ENCODE measurements at regions not wholly inside any gene's neighbourhood (a gene's known extent, or its start where the extent isn't known, plus 50 kb on each side); places are given as distances from the start of the nearest gene placed in this dataset.

DNA sequence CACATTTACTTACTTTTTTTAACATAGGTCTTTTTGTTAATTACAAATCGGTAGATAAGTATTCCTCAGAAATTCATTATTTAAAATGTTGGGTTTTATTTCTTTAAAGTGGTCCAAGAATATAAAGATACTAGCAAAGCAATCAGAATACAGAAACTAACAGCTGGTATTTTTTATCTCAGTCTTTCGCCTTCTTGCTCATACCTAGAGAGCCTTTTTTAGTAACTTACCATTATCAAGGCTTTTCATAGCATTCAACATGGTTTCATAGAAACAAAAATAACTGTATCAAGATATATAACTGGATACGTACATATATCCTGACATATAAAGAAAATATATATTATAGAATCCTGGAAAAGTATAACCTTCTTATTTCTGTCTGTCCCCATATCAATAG is 227.8 kb upstream of the MIR17HG start:
- peaks cover 0 to 2% of the 10 kb centered on the region in 2 donors for H3K9me3 Mint-ChIP-seq
- no peaks in the 10 kb centered on the region for H3K36me3 Mint-ChIP-seq (ENCODE audit: insufficient read depth in 2 of 2)
- no peaks in the 10 kb centered on the region for H3K4me1 Mint-ChIP-seq (ENCODE audit: low read depth)
- no peak for ATAC-seq (replicated peaks in 1 of 2)
- DNase-seq = no peak
- H3K4me3 Mint-ChIP-seq = no peak overlapping the region
- no peaks in the 10 kb centered on the region for H3K27me3 Mint-ChIP-seq (ENCODE audit: low read depth)
- H3K27ac Mint-ChIP-seq = no peak overlapping the region

- H3K27me3 Mint-ChIP-seq (ENCODE audit: low read depth) = no peaks in the 10 kb centered on the region
- H3K36me3 Mint-ChIP-seq (ENCODE audit: insufficient read depth in 2 of 2) = no peaks in the 10 kb centered on the region
- DNase-seq (no peak), ATAC-seq (replicated peaks in 1 of 2) (no peak)
- peaks cover 2% of the 10 kb centered on the region for H3K4me1 Mint-ChIP-seq (ENCODE audit: low read depth)
- no peak overlapping the region for H3K27ac Mint-ChIP-seq
- H3K9me3 Mint-ChIP-seq = no peaks in the 10 kb centered on the region
- no peak overlapping the region for H3K4me3 Mint-ChIP-seq
Measured at GRCh38 chr13:91122766-91123165, 224.7 kb upstream of the MIR17HG start.

DNA sequence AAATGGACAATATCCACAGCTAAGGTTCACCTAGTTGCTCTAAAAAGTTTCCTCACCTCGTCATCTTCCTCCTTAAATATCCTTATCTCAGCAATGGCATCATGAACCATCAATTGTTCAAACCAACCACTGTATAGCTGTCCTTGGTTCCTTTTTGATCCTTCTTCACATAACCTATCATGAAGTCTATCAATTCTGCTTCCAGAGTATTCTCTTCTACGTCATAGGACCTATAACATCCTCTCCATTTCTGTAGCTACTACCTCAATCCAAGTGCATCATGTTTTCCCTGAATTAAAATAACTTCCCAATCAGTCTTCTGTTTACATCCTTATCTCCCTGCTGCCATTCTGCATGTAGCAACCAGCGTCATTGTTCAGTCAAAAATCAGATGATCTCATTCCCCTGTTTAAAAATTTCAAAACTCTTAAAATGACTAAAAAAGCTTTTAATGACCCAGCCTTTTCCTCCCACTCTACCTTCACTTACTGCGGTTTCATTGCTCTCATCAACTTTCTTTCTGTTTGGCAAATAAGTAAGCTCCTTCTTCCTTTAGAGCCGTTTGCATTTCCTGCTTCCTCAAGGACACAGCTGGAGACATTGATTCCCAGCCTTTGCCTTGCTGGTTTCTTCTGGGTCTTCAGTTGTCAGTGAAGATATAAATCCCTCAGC is 223.9 kb upstream of the MIR17HG start:
- Mint-ChIP-seq H3K27ac (no peak overlapping the region), H3K27me3 (ENCODE audit: low read depth) (no peaks in the 10 kb centered on the region), H3K4me3 (no peak overlapping the region), H3K9me3 (no peaks in the 10 kb centered on the region), H3K36me3 (ENCODE audit: insufficient read depth in 2 of 2) (no peaks in the 10 kb centered on the region), H3K4me1 (ENCODE audit: low read depth) (peaks cover 7% of the 10 kb centered on the region)
- ATAC-seq (replicated peaks in 1 of 2) (peak in 1 of 2 donors; percentile 55), DNase-seq (no peak)

DNA sequence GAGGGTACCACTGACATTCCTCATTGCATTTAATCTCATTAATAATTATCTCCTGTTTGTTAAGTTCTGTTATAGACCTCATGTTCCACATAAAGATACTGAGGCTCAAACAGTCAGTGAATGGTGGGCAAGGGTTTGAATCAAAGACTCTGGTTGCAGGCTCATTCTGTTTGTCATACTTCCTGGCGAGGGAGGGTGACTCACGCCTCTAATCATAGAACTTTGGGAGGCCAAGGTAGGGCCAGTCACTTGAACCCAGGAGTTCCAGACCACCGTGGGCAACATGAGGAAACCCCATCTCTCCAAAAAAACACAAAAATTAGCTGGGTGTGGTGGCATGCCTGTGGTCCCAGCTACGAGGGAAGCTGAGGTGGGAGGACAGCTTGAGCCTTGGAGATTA is 220.7 kb upstream of the MIR17HG start:
- peak; percentile 51 to 69 for ATAC-seq (replicated peaks in 1 of 2)
- DNase-seq = no peak
- Mint-ChIP-seq H3K36me3 (ENCODE audit: insufficient read depth in 2 of 2) (no peaks in the 10 kb centered on the region), H3K9me3 (no peaks in the 10 kb centered on the region), H3K27me3 (ENCODE audit: low read depth) (no peaks in the 10 kb centered on the region), H3K4me3 (no peak overlapping the region), H3K27ac (no peak overlapping the region), H3K4me1 (ENCODE audit: low read depth) (peaks cover 7% of the 10 kb centered on the region)

DNA sequence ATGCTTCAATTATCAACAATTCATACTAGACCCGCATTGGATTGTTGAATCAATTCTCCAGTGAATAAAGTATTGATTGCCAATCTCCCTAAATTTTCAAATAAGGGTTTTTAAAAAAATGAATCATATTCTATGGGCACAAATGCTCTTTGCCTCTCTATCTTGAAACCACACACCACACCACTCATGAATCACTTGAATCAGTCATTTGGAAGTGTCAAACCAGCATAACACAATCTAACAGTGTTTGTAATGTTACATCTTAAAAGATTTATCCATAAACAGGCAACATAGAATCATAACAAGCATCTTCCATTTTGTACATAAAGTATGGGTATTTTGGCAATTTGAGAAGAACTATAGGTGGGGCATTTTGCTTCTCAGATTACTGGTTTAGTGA is 219.5 kb upstream of the MIR17HG start:
- H3K9me3 Mint-ChIP-seq = no peaks in the 10 kb centered on the region
- no peaks in the 10 kb centered on the region for H3K27me3 Mint-ChIP-seq (ENCODE audit: low read depth)
- H3K36me3 Mint-ChIP-seq (ENCODE audit: insufficient read depth in 2 of 2) = no peaks in the 10 kb centered on the region
- H3K4me1 Mint-ChIP-seq (ENCODE audit: low read depth) = peaks cover 7% of the 10 kb centered on the region
- no peak overlapping the region for H3K27ac Mint-ChIP-seq
- no peak overlapping the region for H3K4me3 Mint-ChIP-seq
- ATAC-seq (replicated peaks in 1 of 2) (peak in 1 of 2 donors; percentile 70), DNase-seq (no peak)

- no peak for DNase-seq
- H3K36me3 Mint-ChIP-seq (ENCODE audit: insufficient read depth in 2 of 2) = no peaks in the 10 kb centered on the region
- peaks cover 7% of the 10 kb centered on the region for H3K4me1 Mint-ChIP-seq (ENCODE audit: low read depth)
- H3K27ac Mint-ChIP-seq = no peak overlapping the region
- no peak for ATAC-seq (replicated peaks in 1 of 2)
- no peaks in the 10 kb centered on the region for H3K27me3 Mint-ChIP-seq (ENCODE audit: low read depth)
- no peak overlapping the region for H3K4me3 Mint-ChIP-seq
- H3K9me3 Mint-ChIP-seq = no peaks in the 10 kb centered on the region
Measured at GRCh38 chr13:91132381-91132780, 215.1 kb upstream of the MIR17HG start.

DNA sequence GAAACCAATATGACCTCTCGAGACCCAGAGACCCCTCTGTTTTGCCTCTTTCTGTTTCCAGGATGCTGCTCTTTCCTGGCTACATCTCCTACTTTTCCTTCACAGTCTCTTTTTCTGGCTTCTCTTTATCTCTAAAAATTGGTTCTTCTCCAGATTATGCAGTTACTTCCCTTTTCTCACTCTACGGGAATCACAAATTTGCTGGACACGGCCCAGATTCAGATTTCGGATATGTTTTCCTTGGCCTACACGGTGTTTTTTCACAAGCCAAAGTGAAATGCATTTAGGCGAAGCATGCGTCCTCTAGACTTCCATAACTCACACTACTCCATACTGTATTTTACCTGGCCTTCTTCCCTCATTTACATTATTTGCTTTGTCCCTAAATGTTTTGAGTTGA is 214.7 kb upstream of the MIR17HG start:
- DNase-seq (no peak), ATAC-seq (replicated peaks in 1 of 2) (no peak)
- no peaks in the 10 kb centered on the region for H3K27me3 Mint-ChIP-seq (ENCODE audit: low read depth)
- peaks cover 5% of the 10 kb centered on the region for H3K4me1 Mint-ChIP-seq (ENCODE audit: low read depth)
- H3K4me3 Mint-ChIP-seq = no peak overlapping the region
- H3K27ac Mint-ChIP-seq = no peak overlapping the region
- no peaks in the 10 kb centered on the region for H3K36me3 Mint-ChIP-seq (ENCODE audit: insufficient read depth in 2 of 2)
- no peaks in the 10 kb centered on the region for H3K9me3 Mint-ChIP-seq

DNA sequence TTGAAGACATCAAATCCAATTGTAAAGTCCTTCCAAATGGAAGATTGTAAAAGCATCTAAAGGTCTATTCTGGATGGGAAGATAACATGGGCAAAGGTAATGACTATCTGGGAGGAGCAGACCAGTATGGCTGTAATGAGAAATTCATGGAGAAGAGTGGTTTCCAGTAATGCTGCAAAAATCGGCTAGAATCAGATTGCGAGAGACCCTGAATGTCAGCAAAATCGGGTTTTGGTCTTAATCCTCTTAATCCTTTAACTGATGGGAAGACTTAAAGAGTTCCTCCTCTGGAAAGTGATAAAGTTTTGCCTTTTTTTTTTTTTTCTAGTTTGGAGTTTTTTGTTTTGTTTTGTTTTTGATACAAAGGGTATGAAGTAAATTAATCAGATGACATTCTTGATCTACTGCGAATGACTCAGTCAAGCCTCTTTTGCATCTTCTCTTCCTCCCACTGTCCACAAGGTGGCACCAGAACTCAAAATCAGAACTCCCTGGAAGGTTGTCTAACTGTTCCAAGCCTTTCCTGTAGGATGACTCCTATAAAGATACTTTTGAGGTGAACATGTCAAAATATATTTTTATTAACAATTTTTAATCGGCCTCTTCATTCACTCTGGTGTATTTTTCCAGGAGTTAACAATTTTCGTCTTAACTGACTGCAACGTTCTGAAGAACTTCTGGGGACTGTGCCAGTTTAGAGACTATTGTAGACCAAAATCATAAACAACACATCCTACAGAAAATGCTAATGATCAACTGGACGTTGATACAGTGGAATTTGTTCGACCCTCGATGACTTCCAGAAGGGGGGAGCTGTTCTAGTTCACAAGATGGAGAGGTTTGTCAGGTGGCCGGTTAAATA is 213.3 kb upstream of the MIR17HG start:
- Mint-ChIP-seq H3K9me3 (no peaks in the 10 kb centered on the region), H3K27me3 (ENCODE audit: low read depth) (no peaks in the 10 kb centered on the region), H3K27ac (no peak overlapping the region), H3K36me3 (ENCODE audit: insufficient read depth in 2 of 2) (no peaks in the 10 kb centered on the region), H3K4me1 (ENCODE audit: low read depth) (no peaks in the 10 kb centered on the region), H3K4me3 (no peak overlapping the region)
- ATAC-seq (replicated peaks in 1 of 2) (peak; percentile 37 to 39), DNase-seq (peak; percentile 21 to 26)

- no peaks in the 10 kb centered on the region for H3K4me1 Mint-ChIP-seq (ENCODE audit: low read depth)
- H3K9me3 Mint-ChIP-seq = no peaks in the 10 kb centered on the region
- H3K27me3 Mint-ChIP-seq (ENCODE audit: low read depth) = no peaks in the 10 kb centered on the region
- H3K36me3 Mint-ChIP-seq (ENCODE audit: insufficient read depth in 2 of 2) = no peaks in the 10 kb centered on the region
- DNase-seq = no peak
- no peak overlapping the region for H3K27ac Mint-ChIP-seq
- H3K4me3 Mint-ChIP-seq = no peak overlapping the region
- ATAC-seq (replicated peaks in 1 of 2) = no peak
Measured at GRCh38 chr13:91134803-91135184, 212.7 kb upstream of the MIR17HG start.

DNA sequence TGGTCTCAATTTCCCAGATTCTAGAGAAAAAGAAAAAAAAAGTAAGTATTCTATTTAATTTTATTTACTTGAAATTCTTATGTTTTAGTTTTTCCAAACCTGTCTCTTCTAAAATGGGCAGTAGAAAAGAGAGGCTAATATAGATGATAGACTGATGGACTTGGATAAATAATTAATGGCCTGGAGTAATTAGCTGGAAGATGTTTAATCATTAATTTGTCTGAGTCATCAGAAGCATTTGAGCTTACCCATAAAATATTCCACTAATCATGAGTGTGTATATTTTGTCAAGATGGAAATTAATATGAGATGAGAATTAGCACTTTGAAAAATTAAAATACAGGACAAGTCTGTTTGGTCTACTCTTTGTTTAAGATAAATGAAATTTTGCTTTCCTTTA is 212.1 kb upstream of the MIR17HG start:
- no peak for DNase-seq
- H3K4me1 Mint-ChIP-seq (ENCODE audit: low read depth) = no peaks in the 10 kb centered on the region
- no peak overlapping the region for H3K27ac Mint-ChIP-seq
- H3K36me3 Mint-ChIP-seq (ENCODE audit: insufficient read depth in 2 of 2) = no peaks in the 10 kb centered on the region
- no peak overlapping the region for H3K4me3 Mint-ChIP-seq
- ATAC-seq (replicated peaks in 1 of 2) = no peak
- H3K9me3 Mint-ChIP-seq = no peaks in the 10 kb centered on the region
- H3K27me3 Mint-ChIP-seq (ENCODE audit: low read depth) = no peaks in the 10 kb centered on the region

- no peaks in the 10 kb centered on the region for H3K9me3 Mint-ChIP-seq
- no peaks in the 10 kb centered on the region for H3K36me3 Mint-ChIP-seq (ENCODE audit: insufficient read depth in 2 of 2)
- no peaks in the 10 kb centered on the region for H3K27me3 Mint-ChIP-seq (ENCODE audit: low read depth)
- ATAC-seq (replicated peaks in 1 of 2) = no peak
- DNase-seq = no peak
- no peak overlapping the region for H3K27ac Mint-ChIP-seq
- no peak overlapping the region for H3K4me3 Mint-ChIP-seq
- H3K4me1 Mint-ChIP-seq (ENCODE audit: low read depth) = no peaks in the 10 kb centered on the region
Measured at GRCh38 chr13:91135968-91136367, 211.5 kb upstream of the MIR17HG start.

DNA sequence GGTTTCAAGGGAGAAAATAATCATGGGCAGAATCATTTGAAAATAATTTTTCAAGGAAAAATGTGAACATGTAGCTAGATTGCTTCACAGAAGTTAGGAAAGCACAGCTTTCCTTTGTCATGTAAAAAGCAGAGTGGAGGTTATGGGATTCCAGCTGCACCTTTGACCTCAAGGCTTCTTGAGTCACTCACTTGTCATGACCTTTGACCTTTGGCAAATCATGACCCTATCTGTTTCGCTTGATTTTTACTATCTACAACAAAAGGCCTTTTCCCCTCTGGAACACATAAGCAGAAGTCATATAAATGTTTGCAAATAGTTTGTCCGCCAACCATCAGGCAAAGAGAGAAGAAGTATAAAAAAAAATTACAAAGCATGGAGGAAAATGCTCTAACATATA is 210.7 kb upstream of the MIR17HG start:
- DNase-seq (no peak), ATAC-seq (replicated peaks in 1 of 2) (no peak)
- Mint-ChIP-seq H3K36me3 (ENCODE audit: insufficient read depth in 2 of 2) (no peaks in the 10 kb centered on the region), H3K9me3 (no peaks in the 10 kb centered on the region), H3K4me1 (ENCODE audit: low read depth) (no peaks in the 10 kb centered on the region), H3K4me3 (no peak overlapping the region), H3K27me3 (ENCODE audit: low read depth) (no peaks in the 10 kb centered on the region), H3K27ac (no peak overlapping the region)

DNA sequence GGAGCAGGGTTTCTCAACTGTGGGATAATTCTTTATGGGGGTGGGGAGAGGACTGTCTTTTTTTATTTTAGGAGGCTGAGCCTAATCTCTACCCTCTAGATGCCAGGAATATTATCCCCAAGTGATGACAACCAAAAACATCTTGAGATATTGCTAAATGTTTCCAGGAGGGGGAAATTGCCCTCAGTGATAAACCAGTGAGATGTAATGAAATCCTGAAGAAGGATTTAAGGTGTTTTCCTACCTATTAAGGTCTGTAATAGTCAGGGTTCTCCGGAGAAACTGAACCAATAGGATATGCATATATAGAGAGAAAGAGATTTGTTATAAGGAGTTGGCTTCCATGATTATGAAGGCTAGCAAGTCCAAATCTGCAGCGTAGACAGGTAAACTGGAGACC is 208.3 kb upstream of the MIR17HG start:
- ATAC-seq (replicated peaks in 1 of 2) (no peak), DNase-seq (no peak)
- no peaks in the 10 kb centered on the region for H3K4me1 Mint-ChIP-seq (ENCODE audit: low read depth)
- H3K4me3 Mint-ChIP-seq = no peak overlapping the region
- no peaks in the 10 kb centered on the region for H3K9me3 Mint-ChIP-seq
- no peak overlapping the region for H3K27ac Mint-ChIP-seq
- no peaks in the 10 kb centered on the region for H3K36me3 Mint-ChIP-seq (ENCODE audit: insufficient read depth in 2 of 2)
- peaks cover 6% of the 10 kb centered on the region for H3K27me3 Mint-ChIP-seq (ENCODE audit: low read depth)
